Choroid plexus epithelial cell (primary cell): ENCODE measurements at regions not wholly inside any gene's neighbourhood (a gene's known extent, or its start where the extent isn't known, plus 50 kb on each side); places are given as distances from the start of the nearest gene placed in this dataset.

ENCODE experiments used
- DNase-seq: peaks from one replicate; pipeline ENCODE4 v3.0.0-alpha.2; 2010; ENCODE audit warnings: low read depth
- H3K4me3 ChIP-seq: 2 replicates; pipeline ENCODE4 v1.5.1; 2011; ENCODE audit warnings: low read depth, mild to moderate bottlenecking, control low read depth, low read length, moderate library complexity
- TF ChIP-seq, protein P1 (sequence below): conservative IDR thresholded peaks from 2 replicates; pipeline ENCODE4 v1.5.1; 2011; ENCODE audit warnings: low read depth, mild to moderate bottlenecking, control low read depth, inconsistent platforms, low read length, moderate library complexity

DNA sequence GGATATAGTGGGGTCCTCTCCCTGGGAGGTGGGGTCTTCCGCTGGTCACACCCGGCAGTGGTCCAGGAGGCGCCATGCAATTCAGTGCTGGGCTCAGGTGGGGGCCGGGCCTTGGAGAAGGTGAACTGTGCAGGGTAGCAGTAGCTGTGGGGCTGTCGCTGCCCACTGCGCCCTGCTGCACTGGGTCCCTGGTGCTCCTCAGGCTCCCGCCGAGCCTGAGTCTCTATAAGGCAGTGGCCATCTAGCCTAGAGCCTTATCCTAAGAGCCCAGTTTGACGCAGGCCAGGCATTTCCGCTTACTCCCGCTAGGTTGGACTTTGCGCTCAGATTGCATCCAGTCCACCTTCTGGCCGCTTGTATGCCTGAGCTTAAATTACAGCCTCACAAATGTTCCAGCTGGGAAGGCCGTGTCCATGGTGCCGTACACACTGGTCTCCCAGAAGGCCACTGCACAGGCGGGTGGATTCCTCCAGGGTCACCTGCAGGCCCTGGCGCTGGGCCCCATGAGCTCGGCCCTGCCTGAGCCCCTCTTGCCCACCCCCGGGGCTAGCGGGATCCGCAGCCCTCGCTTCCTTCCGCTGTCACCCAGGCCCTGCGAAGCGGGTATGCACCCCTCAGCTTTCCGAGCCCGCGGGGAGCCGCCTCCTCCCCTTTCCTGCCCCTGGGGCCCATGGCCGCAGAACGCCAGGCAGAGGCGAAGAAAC is 1762.2 kb downstream of the TP53TG3F start:
- TF ChIP-seq, protein P1, sequence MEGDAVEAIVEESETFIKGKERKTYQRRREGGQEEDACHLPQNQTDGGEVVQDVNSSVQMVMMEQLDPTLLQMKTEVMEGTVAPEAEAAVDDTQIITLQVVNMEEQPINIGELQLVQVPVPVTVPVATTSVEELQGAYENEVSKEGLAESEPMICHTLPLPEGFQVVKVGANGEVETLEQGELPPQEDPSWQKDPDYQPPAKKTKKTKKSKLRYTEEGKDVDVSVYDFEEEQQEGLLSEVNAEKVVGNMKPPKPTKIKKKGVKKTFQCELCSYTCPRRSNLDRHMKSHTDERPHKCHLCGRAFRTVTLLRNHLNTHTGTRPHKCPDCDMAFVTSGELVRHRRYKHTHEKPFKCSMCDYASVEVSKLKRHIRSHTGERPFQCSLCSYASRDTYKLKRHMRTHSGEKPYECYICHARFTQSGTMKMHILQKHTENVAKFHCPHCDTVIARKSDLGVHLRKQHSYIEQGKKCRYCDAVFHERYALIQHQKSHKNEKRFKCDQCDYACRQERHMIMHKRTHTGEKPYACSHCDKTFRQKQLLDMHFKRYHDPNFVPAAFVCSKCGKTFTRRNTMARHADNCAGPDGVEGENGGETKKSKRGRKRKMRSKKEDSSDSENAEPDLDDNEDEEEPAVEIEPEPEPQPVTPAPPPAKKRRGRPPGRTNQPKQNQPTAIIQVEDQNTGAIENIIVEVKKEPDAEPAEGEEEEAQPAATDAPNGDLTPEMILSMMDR, result no peak
- no peak for DNase-seq
- no peak overlapping the region for H3K4me3 ChIP-seq

DNA sequence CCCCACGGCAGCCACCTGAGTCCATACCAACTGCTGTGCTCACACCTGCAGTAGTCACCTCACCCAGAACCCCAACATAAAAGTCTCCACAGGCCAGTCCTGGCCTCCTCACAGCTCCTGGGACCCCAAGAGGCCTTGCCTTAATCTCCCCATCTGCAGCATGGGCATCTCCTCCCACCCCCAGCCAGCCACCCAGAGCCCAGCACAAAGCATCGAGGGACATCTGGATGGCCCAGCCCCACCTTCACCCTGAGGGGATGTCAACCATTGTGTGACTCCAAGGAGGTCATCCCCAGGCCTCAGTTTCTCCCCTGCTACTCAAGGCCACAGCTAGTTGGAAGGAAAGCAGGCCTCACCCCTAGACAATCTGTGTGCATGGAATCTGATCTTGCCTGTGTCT is 1775.3 kb downstream of the TP53TG3F start:
- DNase-seq, result no peak
- TF ChIP-seq, protein P1, result no peak
- H3K4me3 ChIP-seq, result no peak overlapping the region

DNA sequence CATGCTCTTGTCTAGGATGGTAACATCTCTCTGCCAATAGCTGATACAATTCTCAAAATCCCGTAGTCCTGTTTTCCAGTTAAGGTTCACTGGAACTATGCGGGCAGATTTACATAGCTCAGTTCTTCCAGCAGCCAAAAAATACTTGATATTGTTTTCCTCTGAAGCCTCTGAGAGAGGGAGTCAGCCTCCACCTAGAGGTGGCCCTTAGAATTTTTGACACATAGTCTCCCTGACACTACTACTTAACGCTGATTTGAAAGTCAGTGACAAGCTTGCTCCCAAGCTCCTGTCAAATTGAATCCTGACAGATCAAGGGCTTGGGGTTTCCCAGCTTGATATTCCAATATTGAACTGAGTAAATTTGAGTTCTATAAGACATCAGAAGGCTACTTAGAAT is 1780.1 kb downstream of the TP53TG3F start:
- TF ChIP-seq, protein P1, result no peak
- no peak overlapping the region for H3K4me3 ChIP-seq
- DNase-seq, result no peak

DNA sequence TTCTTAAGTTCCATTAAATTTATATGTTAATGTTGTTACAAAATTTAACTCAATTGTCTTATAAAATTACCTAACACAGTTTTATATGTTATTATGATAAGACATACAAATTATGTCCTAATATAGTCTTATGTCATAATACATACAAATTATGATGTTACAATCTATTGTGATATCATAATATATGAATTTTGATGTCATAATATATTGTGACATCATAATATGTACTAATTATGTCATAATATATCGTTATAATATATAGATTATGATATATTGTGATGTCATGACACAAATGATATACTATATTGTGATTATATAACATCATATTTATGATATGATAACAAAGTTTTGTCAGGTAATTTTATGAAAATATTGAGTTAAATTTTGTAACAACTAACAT is 1789.6 kb downstream of the TP53TG3F start:
- no peak for DNase-seq
- no peak overlapping the region for H3K4me3 ChIP-seq
- TF ChIP-seq, protein P1, result no peak

DNA sequence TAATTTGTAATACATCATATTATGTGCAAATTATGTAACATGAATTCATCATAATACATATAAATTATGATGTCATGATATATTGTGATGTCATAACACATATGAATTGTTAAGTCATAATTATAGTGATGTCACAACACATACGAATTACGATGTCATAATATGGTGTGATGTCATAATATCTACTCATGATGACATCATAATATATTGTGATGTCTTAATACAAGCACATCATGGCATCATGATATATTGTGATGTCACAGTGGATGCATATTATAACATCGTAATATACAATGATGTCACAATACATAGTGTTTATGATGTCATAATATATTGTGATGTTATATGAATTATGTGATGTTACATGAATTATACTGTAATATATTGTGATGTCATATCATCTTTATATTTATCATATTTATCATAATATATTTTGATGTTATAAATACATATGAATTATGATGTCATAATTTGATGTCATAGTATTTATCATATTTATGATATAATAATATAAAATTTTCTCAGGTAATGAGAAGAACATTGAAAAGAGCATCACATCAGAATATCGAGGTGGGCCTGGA is 1793.0 kb downstream of the TP53TG3F start:
- TF ChIP-seq, protein P1, result no peak
- H3K4me3 ChIP-seq, result no peak overlapping the region
- DNase-seq, result no peak

DNA sequence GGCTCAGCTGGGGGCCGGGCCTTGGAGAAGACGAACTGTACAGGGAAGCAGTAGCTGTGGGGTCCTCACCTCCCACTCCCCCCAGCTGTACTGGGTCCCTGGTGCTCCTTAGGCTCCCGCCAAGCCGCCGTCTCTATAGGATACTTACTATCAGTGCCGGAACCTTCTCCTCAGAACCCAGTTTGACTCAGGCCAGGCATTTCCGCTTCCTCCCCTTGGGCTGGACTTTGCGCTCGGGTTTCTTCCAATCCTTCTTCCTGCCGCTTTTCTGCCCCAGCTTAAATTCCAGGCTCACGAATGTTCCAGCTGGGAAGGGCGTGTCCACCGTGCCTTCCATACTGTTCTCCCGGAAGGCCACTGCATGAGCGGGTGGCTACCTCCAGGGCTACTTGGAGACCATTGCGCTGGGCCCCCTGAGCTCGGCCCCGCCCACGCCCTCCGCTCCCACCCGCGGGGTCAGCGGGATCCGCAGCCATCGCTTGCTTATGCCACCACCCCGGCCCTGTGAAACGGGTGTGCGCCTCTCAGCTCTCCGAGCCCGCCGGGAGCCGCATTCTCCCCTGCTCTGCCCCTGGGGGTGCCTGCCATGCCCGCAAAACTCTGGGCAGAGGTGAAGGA is 1795.9 kb downstream of the TP53TG3F start:
- H3K4me3 ChIP-seq, result no peak overlapping the region
- no peak for DNase-seq
- TF ChIP-seq, protein P1, result no peak
